GM21723 (cell line): ENCODE measurements at regions not wholly inside any gene's neighbourhood (a gene's known extent, or its start where the extent isn't known, plus 50 kb on each side); places are given as distances from the start of the nearest gene placed in this dataset.
"Not testable (repeated sequence)": the region's sequence is repeated elsewhere in the genome, so short reads cannot be mapped to it uniquely, and the experiment has no call there.

Source experiments
- ATAC-seq: cut with Tn5 transposase; IDR thresholded peaks from one replicate; pipeline ENCODE4 v1.9.1; 2021; ENCODE audit warnings: mild to moderate bottlenecking, moderate library complexity; ENCODE audit not compliant: unreplicated experiment

DNA sequence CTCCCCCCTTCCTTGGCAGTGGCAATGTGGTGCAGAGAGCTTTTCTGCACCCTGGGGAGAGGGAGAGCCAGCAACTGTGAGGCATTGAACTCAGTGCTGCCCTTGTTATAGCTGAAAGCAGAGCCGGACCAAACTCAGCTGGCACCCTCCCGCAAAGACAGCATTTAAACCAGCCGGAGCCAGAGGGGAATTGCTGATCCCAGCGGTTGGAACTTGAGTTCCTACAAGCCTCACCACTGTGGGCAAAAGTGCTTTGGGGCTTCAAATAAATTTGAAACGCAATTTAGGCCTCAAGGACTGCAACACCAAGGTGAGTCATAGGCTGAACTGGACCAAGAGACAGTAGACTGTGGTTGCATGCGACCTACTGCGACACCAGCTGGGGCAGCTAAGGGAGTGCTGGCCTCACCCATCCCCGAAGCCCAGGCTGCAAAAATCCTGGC lies 207.6 kb upstream of the CDKN2B start:
- no peak for ATAC-seq

DNA sequence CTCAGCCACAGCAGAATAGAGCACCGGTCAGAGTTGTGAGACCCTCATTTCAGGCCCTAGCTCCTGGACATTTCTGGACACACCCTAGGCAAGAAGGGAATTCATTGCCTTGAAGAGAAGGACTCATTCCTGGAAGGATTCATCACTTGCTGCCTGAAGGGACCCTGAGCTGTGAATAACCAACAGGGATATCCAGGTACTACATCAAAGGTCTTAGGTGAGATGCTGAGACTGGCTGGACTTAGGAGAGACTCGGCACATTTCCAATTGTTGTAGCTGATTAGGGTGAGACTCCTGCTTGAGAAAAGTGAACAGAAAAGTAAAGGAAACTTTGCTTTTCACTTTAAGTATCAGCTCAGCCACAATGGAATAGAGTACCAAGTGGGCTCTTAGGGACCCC lies 208.1 kb upstream of the CDKN2B start:
- no peak for ATAC-seq

DNA sequence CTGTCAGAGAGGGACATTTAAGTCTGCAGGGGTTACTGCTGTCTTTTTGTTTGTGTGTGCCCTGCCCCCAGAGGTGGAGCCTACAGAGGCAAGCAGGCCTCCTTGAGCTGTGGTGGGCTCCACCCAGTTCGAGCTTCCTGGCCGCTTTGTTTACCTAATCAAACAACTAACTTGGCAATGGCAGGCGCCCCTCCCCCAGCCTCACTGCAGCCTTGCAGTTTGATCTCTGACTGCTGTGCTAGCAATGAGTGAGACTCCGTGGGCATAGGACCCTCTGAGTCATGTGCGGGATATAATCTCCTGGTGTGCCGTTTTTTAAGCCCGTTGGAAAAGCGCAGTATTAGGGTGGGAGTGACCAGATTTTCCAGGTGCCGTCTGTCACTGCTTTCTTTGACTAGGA lies 216.8 kb upstream of the CDKN2B start:
- not testable (repeated sequence) for ATAC-seq

- no peak for ATAC-seq
Measured at GRCh38 chr9:22227986-22228385, 218.6 kb upstream of the DMRTA1 start.

DNA sequence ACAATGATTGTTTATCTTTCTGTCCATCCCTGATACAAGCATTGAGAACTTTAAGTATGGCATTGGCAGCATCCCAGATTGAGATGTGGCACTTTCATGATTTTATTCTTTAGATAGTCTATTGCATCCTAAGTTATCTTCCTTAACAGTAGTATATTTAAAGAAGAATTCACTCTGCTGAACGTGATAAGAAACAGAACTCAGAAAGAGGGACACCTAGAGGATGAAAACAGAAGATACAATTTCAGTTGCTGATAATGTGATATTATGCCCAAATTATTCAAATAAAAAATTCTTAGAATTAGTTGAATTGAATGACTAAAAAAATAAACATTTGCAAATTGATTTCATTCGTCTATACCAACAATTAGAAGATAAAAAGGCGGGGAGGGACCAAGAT lies 218.1 kb upstream of the DMRTA1 start:
- no peak for ATAC-seq

GRCh38 chr9:22229069-22229468 lies 217.6 kb upstream of the DMRTA1 start:
- ATAC-seq: no peak

DNA sequence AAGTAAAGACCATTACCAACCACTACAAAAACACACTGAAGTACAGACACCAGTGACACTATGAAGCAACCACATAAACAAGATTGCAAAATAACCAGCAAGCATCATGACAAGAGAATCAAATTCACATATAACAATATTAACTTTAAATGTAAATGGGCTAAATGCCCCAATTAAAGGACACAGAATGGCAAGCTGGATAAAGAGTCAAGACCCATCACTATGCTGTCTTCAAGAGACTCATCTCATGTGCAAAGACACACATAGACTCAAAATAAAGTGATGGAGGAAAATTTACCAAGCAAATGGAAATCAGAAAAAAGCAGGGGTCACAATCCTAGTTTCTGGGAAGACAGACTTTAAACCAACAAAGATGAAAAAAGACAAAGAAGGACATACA lies 215.3 kb upstream of the DMRTA1 start:
- ATAC-seq: not testable (repeated sequence)

DNA sequence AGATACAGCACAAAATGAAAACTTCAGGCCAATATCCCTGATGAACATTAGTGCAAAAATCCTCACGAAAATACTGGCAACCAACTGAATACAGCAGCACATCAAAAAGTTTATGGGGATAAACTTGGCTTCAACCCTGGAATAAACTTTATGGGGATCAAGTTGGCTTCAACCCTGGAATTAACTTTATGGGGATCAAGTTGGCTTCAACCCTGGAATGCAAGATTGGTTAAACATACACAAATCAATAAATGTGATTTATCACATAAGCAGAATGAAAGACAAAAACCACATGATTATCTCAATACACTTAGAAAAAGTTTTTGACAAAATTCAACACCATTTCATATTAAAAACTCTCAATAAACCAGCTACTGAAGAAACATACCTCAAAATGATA lies 213.7 kb upstream of the DMRTA1 start:
- ATAC-seq: no peak

DNA sequence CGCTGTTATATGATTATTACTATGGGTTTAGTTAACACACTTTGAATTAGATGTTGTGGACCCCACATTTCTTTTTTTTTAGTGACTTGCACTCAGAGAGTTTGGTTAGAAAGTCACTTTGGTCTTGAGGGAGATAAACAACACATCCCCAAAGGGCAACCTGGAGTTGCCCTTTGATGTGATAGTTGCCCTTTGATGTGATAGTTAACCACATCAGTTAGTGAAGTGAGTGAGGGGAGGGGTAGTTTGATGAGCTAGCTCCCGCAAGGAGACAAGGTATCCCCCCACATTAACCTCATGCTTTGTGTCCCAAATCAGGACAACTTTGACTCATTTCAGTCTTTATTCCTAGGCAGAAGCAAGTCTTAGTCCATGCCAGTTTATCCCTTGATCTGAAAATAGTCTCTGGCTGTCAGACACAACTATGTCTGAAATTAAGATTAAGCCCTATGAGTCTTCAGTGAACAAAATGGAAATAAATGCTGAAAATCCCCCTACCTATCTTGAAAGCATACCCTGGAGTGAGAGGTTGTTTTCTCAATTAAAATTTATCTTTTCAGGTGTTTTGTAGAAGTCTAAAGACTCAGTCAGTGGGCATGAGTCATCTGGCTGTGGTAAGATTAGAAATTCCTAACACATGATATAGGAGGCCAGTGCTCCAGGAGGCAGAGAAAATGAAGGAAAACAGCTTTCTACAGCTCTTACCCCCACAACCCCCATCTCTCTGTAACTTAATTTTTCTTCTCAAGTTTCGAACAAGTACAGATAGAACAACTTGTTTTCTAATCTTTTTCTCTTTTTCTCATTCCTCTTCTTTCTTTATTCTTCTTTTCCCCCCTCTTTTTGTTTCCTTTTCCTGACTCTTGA lies 208.9 kb upstream of the DMRTA1 start:
- no peak for ATAC-seq

GRCh38 chr9:22238809-22239684 lies 207.6 kb upstream of the DMRTA1 start:
- no peak for ATAC-seq

DNA sequence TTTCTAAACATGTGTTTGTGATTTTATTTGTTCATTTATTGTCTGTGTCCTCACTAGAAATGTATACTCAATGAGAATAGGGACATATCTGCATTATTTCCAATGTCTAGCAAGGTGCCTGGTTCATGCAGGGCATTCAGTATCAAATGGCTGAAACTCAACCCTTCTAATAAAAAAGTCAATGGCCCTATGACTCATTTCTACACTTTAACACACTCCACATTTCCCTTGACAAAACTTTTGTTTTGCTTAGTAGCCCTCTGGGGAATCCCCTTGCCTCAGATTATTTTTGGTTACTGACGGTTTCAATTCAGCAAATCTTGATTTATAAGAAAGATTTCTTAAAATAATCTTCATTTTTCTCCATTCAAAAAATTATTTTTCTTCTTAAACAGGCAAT lies 206.0 kb upstream of the DMRTA1 start:
- ATAC-seq: peak; percentile 80

GRCh38 chr9:22241024-22241423 lies 205.6 kb upstream of the DMRTA1 start:
- peak; percentile 17 for ATAC-seq

DNA sequence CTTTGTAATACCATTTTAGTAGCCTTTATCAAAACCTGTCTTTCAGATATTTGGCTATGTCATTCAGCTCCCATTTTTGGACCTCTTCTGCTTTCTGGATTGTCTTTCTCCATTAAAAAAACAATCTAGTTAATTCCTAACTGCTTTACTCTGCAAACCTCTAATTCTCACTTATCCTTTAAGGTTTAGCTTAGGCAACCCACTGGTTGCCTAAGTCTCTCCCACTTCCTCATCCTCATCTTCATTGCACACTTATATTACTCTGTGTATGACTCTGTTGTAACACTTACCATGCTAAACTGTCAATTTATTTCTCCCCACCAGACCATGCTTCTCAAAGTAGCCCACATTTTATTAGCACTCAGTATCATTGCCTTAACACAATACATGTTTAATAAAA lies 205.0 kb upstream of the DMRTA1 start:
- no peak for ATAC-seq

- peak; percentile 49 for ATAC-seq
Measured at GRCh38 chr9:22244139-22245011, 202.2 kb upstream of the DMRTA1 start.

- ATAC-seq: no peak
Measured at GRCh38 chr9:22255337-22255736, 191.3 kb upstream of the DMRTA1 start.

GRCh38 chr9:22256381-22256780 lies 190.2 kb upstream of the DMRTA1 start:
- no peak for ATAC-seq

DNA sequence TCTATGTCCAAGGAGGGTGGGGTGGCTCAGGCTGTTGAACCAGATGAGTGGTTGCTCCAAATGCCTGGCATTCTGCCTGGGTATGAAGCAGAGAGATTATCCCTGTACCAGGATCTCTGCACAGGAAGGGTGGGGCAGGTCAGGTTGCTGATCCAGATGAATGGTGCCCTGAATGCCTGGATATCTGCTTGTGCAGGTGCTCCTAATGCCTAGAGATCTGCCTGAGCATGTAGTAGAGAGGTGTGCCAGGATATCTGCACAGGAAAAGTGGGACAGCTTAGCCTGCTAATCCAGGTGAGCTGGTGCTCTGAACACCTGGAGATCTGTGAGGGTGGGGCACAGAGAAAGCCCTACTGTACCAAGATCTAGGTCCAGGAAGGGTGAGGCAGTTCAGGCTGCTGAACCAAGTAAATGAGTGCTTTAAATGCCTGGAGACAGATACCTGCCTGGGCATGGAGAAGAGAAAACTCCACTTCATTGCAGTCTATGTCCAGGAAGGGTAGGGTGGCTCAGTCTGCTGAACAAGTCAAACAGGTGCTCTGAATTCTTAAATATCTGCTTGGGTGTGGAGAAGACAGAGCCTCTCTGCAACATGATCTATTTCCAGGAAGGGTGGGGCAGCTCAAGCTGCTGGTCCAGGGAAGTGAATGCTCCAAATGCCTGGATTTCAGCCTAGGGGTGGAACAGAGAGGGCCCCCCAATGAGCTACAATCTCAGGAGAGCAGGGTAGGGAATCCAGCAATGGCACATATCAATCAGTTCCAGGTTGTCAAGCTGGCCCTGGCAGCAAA lies 189.4 kb upstream of the DMRTA1 start:
- no peak for ATAC-seq

GRCh38 chr9:22265038-22265437 lies 181.6 kb upstream of the DMRTA1 start:
- no peak for ATAC-seq

- ATAC-seq: no peak
Measured at GRCh38 chr9:22265534-22265933, 181.1 kb upstream of the DMRTA1 start.

- ATAC-seq: no peak
Measured at GRCh38 chr9:22274477-22274876, 172.1 kb upstream of the DMRTA1 start.
